ENCODE measurements at regions not wholly inside any gene's neighbourhood (a gene's known extent, or its start where the extent isn't known, plus 50 kb on each side); places are given as distances from the start of the nearest gene placed in this dataset.
A peak's percentile ranks its signal among the peaks of the same experiment; 100 is the strongest.

- DNase-seq (ENCODE audit: low read depth in 2 of 2): no peak
These were observed 162.0 kb downstream of the TM9SF2 start for GRCh38 chr13:99663185-99663825.

- DNase-seq (ENCODE audit: low read depth in 2 of 2): no peak
These were observed 161.4 kb downstream of the TM9SF2 start for GRCh38 chr13:99662678-99663077.

GRCh38 chr13:99661791-99662190, 160.5 kb downstream of the TM9SF2 start:
- DNase-seq (ENCODE audit: low read depth in 2 of 2): no peak

- DNase-seq (ENCODE audit: low read depth in 2 of 2): no peak
These were observed 158.7 kb downstream of the TM9SF2 start for GRCh38 chr13:99659866-99660554.

- DNase-seq (ENCODE audit: low read depth in 2 of 2): no peak
These were observed 158.0 kb downstream of the TM9SF2 start for GRCh38 chr13:99659226-99659625.

- DNase-seq (ENCODE audit: low read depth in 2 of 2): no peak
These were observed 157.2 kb downstream of the TM9SF2 start for GRCh38 chr13:99658261-99658991.

GRCh38 chr13:99657848-99658260, 156.6 kb downstream of the TM9SF2 start:
- DNase-seq (ENCODE audit: low read depth in 2 of 2): no peak

- DNase-seq (ENCODE audit: low read depth in 2 of 2): no peak
These were observed 155.6 kb downstream of the TM9SF2 start for GRCh38 chr13:99656844-99657381.

- DNase-seq (ENCODE audit: low read depth in 2 of 2): peak; percentile 70 to 71
These were observed 154.9 kb downstream of the TM9SF2 start for GRCh38 chr13:99656092-99656745.

GRCh38 chr13:99655351-99656091, 154.2 kb downstream of the TM9SF2 start:
- no peak for DNase-seq (ENCODE audit: low read depth in 2 of 2)

GRCh38 chr13:99654076-99654475, 152.8 kb downstream of the TM9SF2 start:
- DNase-seq (ENCODE audit: low read depth in 2 of 2): no peak

- DNase-seq (ENCODE audit: low read depth in 2 of 2): no peak
These were observed 152.3 kb downstream of the TM9SF2 start for GRCh38 chr13:99653526-99653925.

GRCh38 chr13:99652901-99653300, 151.6 kb downstream of the TM9SF2 start:
- DNase-seq (ENCODE audit: low read depth in 2 of 2): no peak

- DNase-seq (ENCODE audit: low read depth in 2 of 2): no peak
These were observed 150.9 kb downstream of the TM9SF2 start for GRCh38 chr13:99652141-99652540.

GRCh38 chr13:99651016-99651415, 149.7 kb downstream of the TM9SF2 start:
- DNase-seq (ENCODE audit: low read depth in 2 of 2): no peak

GRCh38 chr13:99650410-99650809, 149.1 kb downstream of the TM9SF2 start:
- no peak for DNase-seq (ENCODE audit: low read depth in 2 of 2)

- no peak for DNase-seq (ENCODE audit: low read depth in 2 of 2)
These were observed 147.7 kb downstream of the TM9SF2 start for GRCh38 chr13:99648927-99649326.

GRCh38 chr13:99648066-99648665, 146.9 kb downstream of the TM9SF2 start:
- no peak for DNase-seq (ENCODE audit: low read depth in 2 of 2)

- DNase-seq (ENCODE audit: low read depth in 2 of 2): no peak
These were observed 146.3 kb downstream of the TM9SF2 start for GRCh38 chr13:99647596-99647985.

GRCh38 chr13:99646866-99647595, 145.8 kb downstream of the TM9SF2 start:
- DNase-seq (ENCODE audit: low read depth in 2 of 2): no peak

All from stimulated activated CD8-positive, alpha-beta memory T cell treated with anti-CD3 and anti-CD28 coated beads, Interleukin-2, amount 100 ng/mL, for 1 hour (primary cell).